ENCODE measurements at regions not wholly inside any gene's neighbourhood (a gene's known extent, or its start where the extent isn't known, plus 50 kb on each side); places are given as distances from the start of the nearest gene placed in this dataset.

DNA sequence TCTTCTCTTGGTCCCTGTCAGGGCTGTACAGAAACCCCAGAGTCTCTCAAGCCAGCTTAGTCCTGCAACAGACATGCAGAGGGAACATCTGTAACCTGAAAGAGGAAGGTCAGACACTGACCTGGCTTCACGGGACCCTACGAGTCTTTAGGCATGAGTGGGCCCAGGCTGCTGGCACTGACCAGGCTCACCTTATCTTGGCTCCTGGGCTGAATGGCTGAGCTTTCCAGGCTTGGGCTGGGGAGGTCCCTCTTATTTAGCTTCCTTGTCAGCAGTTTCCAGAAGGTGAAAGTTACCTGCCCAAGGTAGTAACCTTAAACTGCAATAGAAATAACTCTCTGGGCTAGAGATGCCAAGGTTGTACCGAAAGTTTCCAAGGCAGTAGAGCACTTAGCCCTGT, 58.4 kb upstream of the FUT8 start:
- Histone ChIP-seq H3K36me3 (no peaks in the 10 kb centered on the region), H3K27me3 (no peaks in the 10 kb centered on the region), H3K27ac (peak overlapping the region; percentile 85 to 91 (median 86)), H3K9me3 (no peaks in the 10 kb centered on the region), H3K4me3 (no peak overlapping the region), H3K4me1 (peaks cover 17 to 47% (median 35%) of the 10 kb centered on the region in 4 donors)
- TF ChIP-seq POLR2AphosphoS5 (IDR thresholded peaks at IDR 0.05) (peak in 1 of 3 donors; percentile 12), EP300 (IDR thresholded peaks at IDR 0.05) (no peak), POLR2A (IDR thresholded peaks at IDR 0.05) (no peak)
- TF ChIP-seq, protein P1, sequence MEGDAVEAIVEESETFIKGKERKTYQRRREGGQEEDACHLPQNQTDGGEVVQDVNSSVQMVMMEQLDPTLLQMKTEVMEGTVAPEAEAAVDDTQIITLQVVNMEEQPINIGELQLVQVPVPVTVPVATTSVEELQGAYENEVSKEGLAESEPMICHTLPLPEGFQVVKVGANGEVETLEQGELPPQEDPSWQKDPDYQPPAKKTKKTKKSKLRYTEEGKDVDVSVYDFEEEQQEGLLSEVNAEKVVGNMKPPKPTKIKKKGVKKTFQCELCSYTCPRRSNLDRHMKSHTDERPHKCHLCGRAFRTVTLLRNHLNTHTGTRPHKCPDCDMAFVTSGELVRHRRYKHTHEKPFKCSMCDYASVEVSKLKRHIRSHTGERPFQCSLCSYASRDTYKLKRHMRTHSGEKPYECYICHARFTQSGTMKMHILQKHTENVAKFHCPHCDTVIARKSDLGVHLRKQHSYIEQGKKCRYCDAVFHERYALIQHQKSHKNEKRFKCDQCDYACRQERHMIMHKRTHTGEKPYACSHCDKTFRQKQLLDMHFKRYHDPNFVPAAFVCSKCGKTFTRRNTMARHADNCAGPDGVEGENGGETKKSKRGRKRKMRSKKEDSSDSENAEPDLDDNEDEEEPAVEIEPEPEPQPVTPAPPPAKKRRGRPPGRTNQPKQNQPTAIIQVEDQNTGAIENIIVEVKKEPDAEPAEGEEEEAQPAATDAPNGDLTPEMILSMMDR (IDR thresholded peaks at IDR 0.05), result no peak
- DNase-seq, result peak in 1 of 2 donors; percentile 68
- intact Hi-C loops (cut with DNase I; ENCODE audit: low total_unique reads), result no loop called here
- WGBS, 5 donors, result 33 to 82% (median 58%) methylated on average over 3 of the region's 3 CpGs

DNA sequence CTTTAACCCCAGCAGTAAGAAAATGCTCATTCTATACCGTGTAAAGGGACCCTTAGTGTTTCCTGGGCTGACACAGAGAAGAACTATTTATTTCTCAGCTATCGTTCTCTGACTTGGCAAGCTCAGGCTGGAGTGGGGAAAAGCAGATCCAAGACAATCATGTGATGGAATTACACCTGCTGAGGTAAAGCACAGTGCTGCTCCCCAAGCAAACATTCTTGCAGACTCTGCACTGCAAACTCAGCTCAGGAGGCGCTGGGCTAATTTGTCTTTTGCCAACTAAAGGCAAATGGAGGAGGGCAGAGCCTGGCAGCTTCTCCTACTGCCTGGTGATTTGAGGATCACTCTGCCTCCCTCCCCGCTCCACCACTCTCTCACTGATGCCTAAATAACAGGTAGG, 57.8 kb upstream of the FUT8 start:
- intact Hi-C loops (cut with DNase I; ENCODE audit: low total_unique reads), result no loop called here
- H3K36me3 ChIP-seq, result no peaks in the 10 kb centered on the region
- peak in 2 of 3 donors; percentile 52 to 72 for TF ChIP-seq POLR2AphosphoS5 (IDR thresholded peaks at IDR 0.05)
- TF ChIP-seq, protein P1 (IDR thresholded peaks at IDR 0.05), result no peak
- H3K27ac ChIP-seq, result peak overlapping the region; percentile 85 to 91 (median 86)
- no peak overlapping the region for H3K4me3 ChIP-seq
- DNase-seq, result peak; percentile 52 to 83
- peaks cover 21 to 52% (median 40%) of the 10 kb centered on the region in 4 donors for H3K4me1 ChIP-seq
- 32 to 70% (median 45%) methylated on average over 4 of the region's 4 CpGs for WGBS, 5 donors
- no peaks in the 10 kb centered on the region for H3K27me3 ChIP-seq
- no peaks in the 10 kb centered on the region for H3K9me3 ChIP-seq

DNA sequence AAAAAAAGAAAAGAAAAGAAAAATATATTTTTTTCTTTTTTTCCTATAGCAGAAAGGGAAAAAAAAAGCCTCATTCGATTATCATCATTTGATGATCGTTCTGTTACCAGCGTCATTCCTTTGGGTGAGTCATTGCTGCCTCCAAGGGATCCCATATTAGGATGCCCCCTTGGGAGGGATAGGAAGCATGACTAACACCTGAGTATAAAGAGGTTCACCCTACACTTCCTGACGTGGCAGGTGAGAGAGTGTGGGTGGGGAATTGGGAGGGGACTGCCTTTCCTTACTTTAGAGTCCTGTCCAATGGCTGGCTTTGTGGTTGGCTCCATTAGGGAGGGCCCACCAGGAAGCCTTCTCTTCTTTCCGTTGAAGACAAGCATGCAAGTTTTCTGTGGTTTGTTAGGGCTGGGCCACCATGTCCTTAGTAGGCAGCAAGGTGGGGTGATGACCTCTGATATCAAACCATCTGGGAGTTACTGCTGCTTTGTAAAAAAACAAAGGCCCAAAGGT, 56.1 kb upstream of the FUT8 start:
- Histone ChIP-seq H3K27me3 (no peaks in the 10 kb centered on the region), H3K9me3 (no peaks in the 10 kb centered on the region), H3K36me3 (no peaks in the 10 kb centered on the region), H3K4me1 (peaks cover 26 to 67% (median 48%) of the 10 kb centered on the region in 4 donors), H3K4me3 (no peak overlapping the region), H3K27ac (peak overlapping the region; percentile 85 to 91 (median 86))
- 43 to 56% (median 47%) methylated on average over 5 of the region's 5 CpGs for WGBS, 5 donors
- intact Hi-C loops (cut with DNase I; ENCODE audit: low total_unique reads), result no loop called here
- TF ChIP-seq POLR2AphosphoS5 (IDR thresholded peaks at IDR 0.05), result peak in 2 of 3 donors; percentile 66 to 76
- TF ChIP-seq, protein P1 (IDR thresholded peaks at IDR 0.05), result no peak
- peak; percentile 72 to 81 for DNase-seq

DNA sequence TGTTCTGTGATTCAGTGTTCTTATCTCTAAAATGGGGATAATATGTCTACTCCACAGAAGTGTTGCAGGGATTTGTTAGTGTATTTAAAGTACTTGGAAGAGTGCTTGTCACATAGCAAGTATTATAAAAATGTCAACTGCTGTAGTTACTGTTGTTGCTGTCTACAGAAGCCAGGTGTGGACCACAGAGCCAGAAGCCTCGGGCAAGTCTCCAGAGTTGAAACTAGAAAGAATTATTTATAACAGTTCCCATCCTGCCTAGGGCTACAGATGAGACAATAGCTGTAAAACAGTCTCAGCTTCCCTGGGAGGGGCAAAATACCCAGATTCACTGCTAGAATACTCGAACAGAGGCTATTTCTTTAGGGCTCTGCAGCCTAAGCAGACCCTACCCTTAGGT, 55.4 kb upstream of the FUT8 start:
- peaks cover 33 to 74% (median 51%) of the 10 kb centered on the region in 4 donors for H3K4me1 ChIP-seq
- H3K4me3 ChIP-seq, result no peak overlapping the region
- peak overlapping the region; percentile 79 to 91 (median 86) for H3K27ac ChIP-seq
- DNase-seq, result no peak
- intact Hi-C loops (cut with DNase I; ENCODE audit: low total_unique reads), result no loop called here
- WGBS, 5 donors, result 54 to 63% (median 62%) methylated on average over 2 of the region's 2 CpGs
- no peaks in the 10 kb centered on the region for H3K9me3 ChIP-seq
- TF ChIP-seq, protein P1 (IDR thresholded peaks at IDR 0.05), result no peak
- TF ChIP-seq POLR2A (IDR thresholded peaks at IDR 0.05) (no peak), EP300 (IDR thresholded peaks at IDR 0.05) (no peak), POLR2AphosphoS5 (IDR thresholded peaks at IDR 0.05) (no peak)
- no peaks in the 10 kb centered on the region for H3K36me3 ChIP-seq
- H3K27me3 ChIP-seq, result no peaks in the 10 kb centered on the region
